NCI-H1105 treated with DMSO at 0.1 percent for 48 hours (cell line): ENCODE measurements at regions not wholly inside any gene's neighbourhood (a gene's known extent, or its start where the extent isn't known, plus 50 kb on each side); places are given as distances from the start of the nearest gene placed in this dataset.

Source experiments
- DNase-seq: peaks from one replicate; lab custom pipeline; 2025; lab: John Stamatoyannopoulos, UW

DNA sequence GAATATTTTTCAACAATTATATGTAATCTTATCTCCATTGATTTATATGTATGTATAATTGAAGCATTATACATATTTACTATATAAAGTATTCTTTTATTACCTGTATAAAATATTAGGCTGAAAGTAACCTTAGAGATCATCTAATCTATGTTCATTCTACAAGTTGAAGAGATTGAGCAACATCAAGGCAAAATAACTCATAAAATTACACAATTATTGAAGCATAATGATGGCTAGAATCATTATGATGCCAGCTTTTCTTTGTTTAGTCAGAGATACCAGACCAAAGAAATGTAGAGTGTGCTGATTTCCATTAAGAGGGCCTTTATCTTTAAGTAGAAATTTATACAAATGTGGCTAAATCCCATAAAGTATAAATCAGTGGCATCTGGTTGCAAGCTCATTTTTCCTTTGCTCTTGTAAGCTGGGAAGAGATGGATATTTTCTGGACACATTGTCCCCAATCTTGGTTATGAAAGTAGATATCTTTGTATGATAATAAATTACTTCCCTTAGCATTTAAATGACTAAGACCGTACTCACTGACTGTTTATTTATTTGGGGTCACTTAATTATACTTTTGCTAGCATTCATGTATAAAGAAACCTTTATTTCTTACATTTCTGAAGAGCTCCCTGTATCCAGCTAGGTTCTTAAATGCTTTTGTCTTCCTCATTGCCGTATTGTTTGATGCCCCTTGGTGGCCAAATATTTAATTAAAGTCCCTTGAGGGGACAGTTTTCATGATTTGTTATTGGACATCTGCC lies 339.8 kb downstream of the PCDH7 start:
- DNase-seq, result no peak

DNA sequence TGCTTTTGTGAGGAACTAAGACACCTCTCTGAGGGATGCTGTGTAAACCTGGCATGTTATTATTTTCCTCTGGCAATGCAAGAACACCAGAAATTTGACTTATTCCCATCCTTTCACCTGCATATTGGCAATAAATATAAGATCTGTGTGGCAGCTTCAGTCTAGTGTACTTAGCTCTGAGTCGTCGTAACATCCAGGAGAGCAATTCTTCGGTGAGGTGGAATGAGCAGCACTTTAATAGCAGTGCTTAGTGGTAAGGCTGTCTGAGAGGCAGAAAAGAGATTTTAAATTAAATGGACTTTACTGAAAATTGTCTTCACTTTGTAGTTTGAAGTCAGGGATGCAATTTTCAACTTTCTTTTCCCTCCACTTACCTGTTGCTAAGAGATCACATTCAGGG lies 344.9 kb downstream of the PCDH7 start:
- DNase-seq, result no peak

DNA sequence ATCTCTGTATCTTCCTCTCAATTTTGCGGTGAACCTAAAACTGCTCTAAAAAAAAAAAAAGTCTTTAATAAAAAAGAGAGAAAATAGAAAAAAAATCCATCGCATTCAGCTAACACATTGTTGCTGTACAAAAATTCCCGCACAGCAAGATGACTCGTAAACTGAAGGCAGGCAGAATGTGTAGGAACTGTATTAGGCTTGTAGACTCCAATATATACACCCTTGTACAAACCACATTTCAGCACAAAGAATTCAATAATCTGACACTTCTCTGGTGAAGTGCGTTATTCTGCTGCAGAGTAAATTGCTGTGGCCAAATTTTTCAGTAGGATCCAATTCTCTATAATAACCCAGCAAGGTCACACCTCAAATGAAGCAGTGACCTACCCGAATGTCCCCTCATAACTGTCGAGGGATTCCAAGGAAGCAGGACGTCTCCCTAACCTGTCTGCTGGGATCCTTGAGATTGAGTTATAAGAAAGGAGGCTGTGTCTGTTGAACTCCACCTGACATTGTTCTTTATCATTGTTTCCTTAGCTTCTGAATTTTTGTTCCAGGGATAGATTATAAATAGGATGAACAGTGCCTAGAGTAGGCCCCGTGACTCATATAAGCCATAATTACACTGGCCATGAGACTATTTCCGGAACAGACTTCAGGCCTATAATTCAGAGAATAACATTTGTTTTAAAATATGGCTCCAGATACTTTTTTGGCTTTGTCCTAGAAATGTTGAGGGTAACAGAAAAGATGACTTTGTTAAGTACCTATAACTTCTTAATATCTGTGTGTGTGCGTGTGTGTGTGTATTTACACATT lies 348.3 kb downstream of the PCDH7 start:
- DNase-seq, result no peak

DNA sequence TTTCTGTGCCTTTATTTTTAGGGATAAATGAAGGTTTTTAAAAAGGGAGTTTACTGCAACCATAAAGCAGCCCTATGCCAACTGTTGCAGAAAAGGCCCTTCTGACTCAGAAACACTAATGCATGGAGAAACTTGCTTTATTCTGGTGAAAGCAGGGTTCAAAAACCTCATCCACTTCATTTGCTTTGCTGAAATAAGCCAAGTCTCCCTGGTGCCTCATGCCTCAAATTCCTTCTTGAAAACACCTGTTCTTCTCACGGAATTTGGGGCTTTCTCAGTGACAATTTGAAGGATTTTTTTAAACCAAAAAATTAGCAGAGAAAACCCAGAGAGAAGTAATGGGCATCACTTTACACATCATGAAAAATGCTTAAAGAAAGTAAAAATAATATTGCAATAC lies 349.0 kb downstream of the PCDH7 start:
- DNase-seq, result no peak

DNA sequence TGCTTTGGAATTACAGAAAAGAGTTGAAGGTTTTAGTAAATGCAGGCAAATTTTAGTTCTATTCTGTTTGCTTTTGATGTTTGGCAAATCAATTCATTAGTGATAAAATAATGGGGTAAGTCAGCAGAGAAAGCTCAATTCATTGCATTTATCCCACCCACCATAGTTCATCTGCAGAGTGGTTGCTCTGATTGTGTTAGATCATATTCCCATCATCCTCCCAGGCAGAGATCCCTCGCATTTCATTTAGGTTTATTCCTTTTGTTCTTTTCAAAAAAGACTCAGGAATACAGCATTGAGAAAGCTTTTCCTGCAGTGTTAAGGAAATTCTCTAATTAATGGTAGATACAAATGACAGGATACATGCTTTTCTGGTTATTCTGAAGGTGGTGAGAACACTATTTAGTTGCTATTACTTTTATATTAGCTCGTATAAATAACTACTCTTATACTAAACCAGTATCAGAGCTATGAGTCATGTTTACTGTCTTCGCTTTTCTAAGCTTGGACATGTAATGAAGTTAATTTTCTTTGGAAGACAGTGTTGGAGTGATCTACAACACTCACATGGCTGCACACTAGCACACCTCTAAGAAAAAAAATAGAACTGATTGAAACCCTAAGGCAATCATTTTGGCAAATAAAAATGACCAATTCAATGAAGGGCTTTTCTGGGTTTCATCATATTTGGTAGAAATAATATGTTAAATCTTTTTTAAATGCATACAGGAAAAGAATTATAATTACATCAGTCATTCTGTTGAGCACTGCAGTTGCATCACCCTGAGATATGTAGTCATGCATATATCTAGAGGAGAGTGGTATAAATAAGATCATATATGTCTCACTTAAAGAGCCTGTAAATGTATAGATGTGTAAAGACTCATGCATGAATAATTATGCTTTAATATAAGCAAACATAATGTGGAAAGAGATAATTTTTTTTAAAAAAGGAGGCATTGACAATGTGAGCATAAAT lies 351.6 kb downstream of the PCDH7 start:
- DNase-seq, result no peak

DNA sequence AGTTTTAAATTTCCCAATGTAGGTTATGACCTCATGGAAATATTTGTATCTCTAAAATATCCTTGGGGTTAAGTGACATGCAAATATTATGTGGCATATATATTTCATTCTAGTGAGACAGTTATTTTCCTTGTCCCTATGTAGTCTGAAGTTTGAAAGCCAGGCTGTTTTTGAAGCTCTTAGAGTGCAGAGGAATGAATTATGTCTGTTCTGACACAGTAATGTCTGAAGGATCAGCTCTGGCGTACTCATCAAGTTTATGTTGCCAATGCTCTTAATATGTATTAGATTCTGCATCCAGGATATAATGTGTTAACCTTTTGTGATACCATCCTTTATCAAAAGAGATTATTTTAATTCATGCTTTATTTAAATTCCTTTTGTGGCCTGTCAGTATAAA lies 355.8 kb downstream of the PCDH7 start:
- no peak for DNase-seq

DNA sequence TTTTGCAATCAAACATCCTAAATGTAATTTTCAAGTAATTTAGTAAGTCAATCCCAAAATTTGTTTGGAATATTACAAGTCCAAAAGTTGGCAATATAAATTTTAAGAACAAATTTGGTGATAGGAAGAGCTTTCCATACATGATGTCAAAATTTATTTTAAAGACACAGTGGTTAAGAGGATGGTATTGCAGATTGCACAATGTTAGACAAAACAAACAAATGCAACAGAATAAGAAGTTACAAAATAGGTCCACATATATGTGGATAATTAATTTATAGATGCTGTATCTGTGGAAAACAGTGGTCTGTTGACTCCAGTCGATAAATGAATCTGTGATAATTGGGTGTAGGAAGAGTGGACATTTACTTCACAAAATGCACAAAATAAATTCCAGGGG lies 358.5 kb downstream of the PCDH7 start:
- no peak for DNase-seq

DNA sequence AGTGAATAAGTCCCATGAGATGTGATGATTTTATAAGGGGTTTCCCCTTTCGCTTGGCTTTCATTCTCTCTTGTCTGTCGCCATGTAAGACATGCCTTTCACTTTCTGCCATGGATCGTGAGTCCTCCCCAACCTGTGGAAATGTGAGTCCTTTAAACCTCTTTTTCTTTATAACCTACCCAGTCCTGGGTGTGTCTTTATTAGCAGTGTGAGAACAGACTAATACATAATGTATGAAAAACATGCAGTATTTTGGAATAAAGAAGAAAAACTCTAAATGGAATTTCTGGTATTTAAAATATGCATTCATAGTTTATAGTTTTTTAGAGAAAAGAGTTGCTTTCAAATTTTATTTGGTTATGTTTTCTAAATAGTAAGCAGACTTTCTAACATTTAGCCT lies 360.7 kb downstream of the PCDH7 start:
- DNase-seq, result no peak

DNA sequence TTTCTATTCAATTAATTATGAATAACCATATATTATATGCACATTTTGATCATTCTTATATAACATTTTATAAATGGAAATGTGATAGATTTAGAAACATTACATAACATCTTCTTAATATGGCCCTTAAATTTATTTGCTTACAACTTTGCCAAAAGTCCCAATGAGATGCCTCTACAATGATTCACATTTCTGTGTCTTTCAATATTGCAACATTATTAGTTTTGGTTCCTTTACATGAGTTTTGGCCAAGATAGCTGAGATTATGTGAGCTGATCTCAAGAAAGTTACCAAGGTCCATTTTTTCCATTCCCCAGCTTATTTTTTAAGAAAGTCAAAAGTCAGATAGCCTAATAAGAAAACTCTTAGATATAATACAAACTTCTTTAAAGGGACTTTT lies 361.2 kb downstream of the PCDH7 start:
- no peak for DNase-seq

DNA sequence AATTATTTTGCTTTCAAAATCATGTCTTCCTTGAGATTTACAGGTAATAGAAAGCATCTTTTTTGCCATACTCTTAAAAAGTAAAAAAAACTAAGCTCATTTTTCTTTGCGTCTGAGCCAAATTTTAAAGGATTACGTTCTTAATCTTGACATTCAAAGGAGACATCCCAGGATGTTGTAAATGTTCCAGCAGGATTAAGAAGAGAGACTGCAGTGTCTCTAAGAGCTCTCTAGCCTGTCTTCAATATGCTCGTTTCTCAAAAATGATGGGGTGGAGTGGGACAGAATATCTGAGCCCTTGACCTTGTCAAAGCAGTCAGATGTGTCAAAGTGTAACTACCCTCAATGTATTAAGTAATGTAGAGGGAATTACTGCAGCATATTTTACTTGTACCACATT lies 363.3 kb downstream of the PCDH7 start:
- DNase-seq, result no peak

DNA sequence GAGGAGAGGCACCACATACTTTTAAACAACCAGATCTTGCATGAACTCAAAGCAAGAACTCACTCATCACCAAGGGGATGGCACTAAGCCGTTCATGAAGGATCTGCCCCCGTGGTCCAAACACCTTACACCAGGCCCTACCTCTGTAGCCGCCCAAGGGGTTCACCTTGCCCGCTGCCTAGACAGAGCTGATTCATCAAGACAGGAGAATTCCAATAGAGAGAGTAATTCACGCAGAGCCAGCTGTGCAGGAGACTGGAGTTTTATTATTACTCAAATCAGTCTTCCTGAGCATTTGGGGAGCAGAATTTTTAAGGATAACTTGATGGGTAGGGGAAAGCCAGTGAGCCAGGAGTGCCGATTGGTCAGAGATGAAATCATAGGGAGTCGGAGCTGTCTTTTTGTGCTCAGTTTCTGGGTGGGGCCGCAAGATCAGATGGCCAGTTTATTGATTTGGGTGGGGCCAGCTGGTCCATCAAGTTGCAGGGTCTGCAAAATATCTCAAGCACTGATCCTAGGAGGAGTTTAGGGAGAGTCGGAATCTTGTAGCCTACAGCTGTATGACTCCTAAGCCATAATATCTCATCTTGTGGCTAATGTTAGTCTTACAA lies 364.7 kb downstream of the PCDH7 start:
- DNase-seq, result no peak

DNA sequence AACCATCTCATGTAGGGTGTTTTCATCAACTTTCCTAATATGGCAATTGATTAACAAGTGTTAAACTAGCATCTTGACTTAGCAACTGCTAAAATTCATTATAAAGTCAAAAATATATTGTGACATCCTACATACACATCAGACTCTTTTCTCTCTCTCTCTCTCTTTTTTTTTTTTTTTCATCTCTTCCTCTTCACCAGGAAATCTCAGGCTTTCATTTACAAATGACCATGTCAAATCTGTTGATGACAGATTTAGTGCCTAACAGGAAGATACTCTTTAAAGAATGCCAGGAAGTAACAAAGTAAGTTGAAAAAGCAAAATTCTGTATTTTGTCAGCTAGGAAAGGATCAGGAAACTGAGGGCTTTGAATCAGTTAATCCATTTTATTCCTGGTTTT lies 365.5 kb downstream of the PCDH7 start:
- DNase-seq, result no peak

DNA sequence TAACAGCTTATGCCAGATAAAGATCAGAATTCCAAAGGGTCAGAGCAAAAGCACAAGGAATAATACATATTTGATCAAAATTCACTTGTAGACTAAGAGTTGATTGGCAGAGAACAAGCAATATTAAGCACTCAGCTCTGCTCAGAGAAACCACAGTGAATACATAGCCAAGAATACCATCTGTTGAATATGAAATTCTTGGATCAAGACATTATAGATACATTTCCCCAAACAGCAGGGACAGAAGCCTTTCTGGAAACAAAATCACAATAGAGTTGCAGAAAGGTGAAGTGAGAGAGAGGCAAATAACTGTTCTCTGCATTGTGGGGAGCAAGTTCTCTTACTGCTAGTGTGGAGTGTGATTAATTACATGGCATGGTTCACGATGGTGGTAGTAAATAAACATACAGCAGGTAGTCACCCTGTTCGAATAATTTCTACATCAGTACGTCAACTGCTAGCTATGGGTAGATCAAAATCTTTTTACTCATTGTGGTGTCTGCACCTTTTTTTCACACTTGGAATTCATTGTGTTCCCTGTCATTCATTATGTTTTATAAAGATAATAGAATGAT lies 366.7 kb downstream of the PCDH7 start:
- DNase-seq, result no peak

DNA sequence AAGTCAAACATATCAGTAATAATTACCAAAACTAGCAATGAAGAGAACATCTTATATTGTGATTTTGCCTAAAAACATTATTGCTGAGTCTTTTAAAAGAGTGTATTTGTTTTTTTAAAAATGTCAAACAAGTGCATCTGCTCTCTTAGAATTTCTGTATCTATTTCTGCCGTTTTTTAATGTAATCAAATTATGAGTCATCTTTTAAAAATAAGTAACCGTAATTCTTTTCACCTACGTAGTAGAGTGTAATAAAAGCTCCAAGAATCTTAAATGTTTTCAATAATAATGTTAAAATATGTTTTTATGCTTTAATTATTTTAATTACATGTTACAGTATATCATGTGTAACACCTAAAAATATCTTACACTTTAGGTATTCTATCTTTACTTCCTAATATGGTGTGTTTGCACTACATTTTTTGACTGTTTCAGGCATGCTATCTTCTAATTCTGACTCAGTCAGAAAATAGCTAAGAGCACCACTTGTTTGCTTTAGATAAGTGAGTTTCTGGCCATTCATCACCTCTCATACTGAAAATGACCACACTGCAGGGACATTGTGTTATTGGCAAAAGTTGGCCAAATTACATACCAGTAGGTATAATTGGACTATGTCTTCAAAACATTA lies 368.5 kb downstream of the PCDH7 start:
- DNase-seq, result no peak

DNA sequence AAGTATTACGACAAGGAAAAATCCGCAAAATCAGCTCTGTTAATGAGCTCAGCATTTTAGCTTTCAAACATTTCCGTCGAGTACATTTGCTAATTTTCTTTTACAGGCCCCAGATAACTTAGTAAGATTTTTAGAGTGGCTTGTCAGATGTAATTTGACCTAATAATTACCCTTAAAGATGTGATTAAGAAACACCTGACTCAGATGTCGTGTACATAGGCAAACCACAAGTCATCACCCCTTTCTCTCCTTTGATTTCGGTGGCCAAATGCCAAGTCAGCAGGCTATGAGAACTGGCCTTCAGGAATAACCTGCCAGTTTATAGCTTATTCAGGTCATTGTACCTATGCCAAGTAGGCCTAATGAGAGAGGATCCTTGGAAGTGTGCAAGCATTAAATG lies 369.6 kb downstream of the PCDH7 start:
- peak; percentile 92 for DNase-seq

DNA sequence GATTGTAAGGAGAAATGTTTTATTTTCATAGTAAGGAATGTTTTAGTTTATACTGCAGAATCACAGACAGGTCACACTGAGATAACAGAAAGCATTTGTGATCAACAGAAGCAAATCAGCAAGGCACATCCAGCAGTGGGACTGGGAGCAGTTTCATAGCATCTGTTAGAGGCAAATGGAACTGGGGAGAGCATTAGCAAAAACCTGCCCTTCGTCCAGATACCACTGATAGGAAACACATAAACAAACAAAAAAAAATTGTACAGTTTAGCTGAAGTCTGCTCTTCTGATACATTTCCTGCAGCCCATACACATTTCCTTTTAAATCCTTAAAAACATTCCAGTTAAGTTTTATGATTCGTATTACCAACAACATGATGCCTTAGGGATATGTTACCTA lies 374.3 kb downstream of the PCDH7 start:
- DNase-seq, result no peak

DNA sequence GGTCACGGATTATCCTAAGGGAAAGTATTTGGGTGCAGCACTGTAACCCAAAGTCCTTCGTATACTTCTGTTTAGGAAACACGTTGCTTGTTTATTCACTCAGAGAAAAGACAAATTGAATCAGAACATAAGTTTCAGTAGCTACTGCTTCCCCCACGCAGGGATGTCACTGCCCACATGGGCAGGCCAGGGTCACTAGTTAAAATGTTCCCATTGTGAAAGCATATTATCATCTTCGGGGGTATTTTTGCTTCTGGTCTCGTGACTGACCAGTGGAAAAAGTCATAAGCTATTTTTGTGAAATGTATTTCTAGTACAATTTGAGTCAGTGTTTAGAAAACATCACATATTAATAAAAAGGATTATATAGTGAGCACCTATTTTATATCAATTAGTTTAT lies 377.8 kb downstream of the PCDH7 start:
- no peak for DNase-seq

DNA sequence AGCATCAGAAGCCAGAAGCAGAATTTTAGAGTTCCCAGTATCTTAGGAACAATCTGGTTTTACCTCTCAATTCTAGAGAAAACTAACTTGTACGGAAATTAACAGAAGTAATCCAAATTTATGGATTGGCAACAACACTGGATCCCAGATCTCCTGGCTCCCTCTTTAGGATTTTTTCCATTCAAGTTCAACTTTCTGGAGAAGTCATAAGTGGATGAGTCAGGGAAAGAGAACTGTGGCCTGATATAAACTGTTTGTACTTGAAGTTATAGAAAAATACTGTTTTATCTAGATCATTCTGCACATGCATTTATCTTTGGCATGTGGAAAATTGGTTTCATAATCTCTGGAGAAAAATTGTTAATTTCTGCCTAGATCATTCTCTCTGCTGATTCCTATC lies 380.4 kb downstream of the PCDH7 start:
- no peak for DNase-seq

DNA sequence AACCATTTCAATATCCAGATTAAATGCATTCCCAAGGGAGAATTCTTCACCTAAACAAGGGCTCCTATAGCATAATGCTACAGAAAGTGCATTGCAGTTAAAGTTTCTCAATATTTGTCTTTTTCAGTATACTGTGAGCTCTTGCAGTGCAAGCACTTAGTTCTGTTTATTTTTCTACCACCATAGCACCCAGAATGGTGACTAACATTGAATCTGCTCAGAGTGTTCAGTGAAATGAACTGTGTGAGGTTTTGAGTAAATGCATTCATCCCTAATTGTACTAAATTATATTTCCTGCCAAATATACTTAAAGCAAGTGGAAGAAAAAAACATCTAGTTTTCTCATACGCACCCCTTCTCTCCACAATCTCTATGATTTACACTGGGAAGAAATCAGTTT lies 383.9 kb downstream of the PCDH7 start:
- DNase-seq, result no peak

DNA sequence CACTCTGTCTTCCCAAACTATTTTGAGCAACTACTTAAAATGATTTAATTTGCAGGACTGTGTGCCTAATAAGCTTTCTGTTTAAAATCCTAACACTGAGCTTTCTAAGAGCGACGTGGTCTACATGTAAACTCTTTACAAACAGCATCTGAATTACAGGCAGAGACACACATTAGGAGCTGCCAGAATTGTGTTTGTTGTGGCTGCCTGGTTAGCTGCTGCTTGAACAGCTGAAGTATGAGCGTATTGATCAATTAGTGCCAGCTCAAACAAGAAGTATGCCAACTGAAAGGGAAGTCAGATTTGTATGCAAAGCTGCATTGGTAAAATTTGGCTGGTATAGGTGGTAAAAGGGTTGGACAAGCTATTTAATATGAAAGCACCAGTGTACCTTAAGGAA lies 384.4 kb downstream of the PCDH7 start:
- DNase-seq, result no peak

DNA sequence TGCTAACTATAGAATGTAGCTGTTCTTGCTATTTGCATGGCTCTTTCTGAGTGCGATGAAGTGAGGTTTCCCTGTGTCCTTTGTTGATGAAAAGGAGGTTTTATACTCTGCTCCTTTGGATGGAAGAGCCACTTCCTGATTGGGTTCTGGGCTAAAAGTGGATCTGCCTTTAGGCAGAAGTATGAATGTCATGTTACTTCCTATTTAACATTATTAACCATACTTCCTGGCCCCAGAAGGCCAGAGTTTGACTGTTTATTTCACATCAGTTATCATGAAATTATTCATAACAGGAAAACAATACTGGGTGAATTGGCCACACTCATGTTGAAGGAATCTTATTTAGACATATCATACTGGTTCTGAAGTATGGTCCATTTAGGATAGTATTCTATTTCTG lies 386.2 kb downstream of the PCDH7 start:
- no peak for DNase-seq
